8988T (cell line): ENCODE measurements at regions not wholly inside any gene's neighbourhood (a gene's known extent, or its start where the extent isn't known, plus 50 kb on each side); places are given as distances from the start of the nearest gene placed in this dataset.

Experiments used
- DNase-seq: peaks from one replicate; pipeline ENCODE4 v3.0.0; 2011

GRCh38 chr10:81034383-81034782 is 496.7 kb downstream of the SH2D4B start:
- DNase-seq: no peak

GRCh38 chr10:81036257-81036656 is 498.6 kb downstream of the SH2D4B start:
- DNase-seq: no peak

- no peak for DNase-seq
These were observed 502.3 kb downstream of the SH2D4B start for GRCh38 chr10:81040031-81040430.

GRCh38 chr10:81040940-81041339 is 503.2 kb downstream of the SH2D4B start:
- no peak for DNase-seq

DNA sequence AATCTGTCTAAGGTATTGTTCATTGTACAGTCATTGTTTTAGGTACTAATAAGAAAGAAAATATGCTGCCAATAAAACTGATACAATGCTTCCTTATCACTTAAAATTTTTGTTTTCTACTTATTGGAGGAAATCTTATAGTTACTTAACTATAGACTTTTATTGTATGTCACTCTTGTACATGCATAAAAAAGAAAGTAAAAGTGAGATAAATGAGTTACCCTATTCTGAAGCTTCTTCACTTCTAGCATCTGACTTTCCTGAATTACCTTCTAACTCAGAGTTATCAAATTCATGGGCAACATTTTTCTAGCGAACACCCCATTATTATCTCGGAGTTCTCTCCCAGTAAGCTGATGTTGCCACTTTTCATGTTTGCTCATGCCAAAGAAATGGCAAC is 504.9 kb downstream of the SH2D4B start:
- no peak for DNase-seq

DNA sequence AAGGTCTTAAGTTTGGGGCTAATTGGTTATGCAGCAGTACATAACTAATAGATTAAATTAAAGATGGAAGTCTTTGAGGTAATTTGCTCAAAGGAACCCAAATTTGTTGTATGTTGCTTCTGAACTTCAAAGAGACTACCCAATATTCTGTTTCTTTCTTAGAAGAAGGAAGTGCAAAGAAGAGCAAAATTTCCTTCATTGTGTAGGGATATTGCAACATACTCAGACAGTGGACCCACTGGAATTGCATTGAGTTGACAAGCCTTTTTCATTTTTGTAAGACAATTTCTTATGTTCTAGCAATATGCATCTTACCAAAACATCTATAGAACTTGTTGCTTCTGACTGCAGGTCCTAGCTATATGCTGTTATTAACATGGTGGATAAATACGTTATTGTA is 527.8 kb downstream of the SH2D4B start:
- no peak for DNase-seq

DNA sequence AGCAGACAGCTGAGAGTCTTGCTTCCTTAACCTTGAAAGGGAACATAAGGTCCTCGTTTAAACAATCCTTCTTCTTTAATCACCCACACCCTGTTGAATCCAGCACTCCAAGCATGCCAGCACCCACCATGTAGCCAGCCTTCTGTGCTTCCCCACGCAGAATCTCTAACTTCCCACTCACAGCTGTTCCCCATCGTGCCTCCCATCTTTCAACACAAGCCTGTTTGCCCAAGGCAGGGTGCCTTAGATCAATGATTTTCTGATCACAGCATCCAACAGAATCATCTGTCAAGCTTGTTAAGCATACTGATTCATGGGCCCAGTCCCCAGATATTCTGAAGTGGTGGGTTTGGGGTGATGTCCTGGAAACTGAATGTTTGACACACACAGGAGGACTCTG is 530.8 kb downstream of the SH2D4B start:
- DNase-seq: no peak

DNA sequence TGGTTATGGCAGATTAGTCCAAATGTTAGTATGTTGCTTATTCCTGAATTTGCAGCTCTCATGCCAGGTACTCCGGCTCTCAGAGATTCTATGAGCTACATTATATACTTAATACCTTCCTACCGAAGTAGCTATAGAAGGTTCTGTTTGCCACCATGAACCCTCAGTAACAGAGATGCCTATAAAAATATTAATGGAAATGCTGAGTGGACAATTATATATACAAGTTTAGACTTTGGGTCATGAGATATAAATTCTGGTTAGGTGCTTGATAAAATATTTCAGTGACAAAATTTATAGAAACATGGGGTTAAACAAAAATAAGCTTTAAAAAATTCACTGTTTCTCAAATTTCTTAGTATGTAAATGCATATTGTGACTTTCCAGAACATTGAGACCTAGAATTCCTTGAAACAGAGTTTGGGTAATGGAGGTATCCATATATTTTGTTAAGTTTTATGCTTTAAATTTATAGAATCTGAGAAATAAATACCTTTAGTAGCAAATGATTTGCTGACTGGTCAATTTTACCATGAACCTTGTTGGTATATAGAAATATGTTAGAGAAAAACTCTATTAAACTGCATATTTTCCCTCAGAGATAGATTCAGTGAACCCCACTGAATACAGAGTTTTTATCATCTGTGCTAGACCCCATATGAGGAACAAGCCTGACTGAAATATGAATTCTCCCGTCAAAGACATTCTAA is 533.5 kb downstream of the SH2D4B start:
- no peak for DNase-seq

- no peak for DNase-seq
These were observed 535.5 kb downstream of the SH2D4B start for GRCh38 chr10:81073155-81073554.

DNA sequence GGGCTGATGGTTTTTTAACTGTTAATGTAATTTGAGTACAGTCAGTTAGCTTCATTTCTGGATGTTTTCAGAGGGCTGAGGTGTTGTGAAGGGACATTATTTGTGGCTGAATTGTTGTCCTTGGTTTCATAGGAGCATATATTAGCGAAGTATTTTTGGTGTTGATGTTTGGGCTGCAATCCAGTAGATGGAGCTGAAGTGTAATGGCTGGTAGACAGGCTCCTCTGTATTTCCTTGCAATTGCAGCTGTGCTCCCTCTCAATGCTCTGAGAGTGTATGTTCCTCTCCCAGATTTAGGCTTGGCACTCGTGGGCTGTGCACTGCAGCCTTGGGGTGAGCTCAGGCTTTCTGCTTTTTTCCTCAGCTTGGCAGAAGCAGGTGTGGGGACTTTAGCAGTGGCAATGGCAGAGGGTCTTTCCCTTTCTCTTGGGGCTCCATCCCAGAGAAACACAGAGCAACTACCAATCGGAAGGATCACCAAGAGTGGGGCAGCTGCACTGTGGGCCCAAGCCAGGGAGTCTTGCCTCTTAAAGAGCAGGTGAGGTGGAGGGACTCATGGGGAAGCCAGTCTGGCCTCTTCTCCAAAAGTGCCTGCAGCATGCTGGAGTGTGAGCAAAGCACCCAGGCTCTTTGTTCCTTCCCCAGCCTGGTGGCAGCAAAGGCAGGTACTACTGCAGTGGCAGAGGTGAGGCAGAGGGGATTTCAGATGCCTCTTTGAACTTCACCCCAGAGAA is 544.4 kb downstream of the SH2D4B start:
- no peak for DNase-seq

- no peak for DNase-seq
These were observed 545.1 kb downstream of the SH2D4B start for GRCh38 chr10:81082621-81083376.

- no peak for DNase-seq
These were observed 555.4 kb downstream of the SH2D4B start for GRCh38 chr10:81093056-81093455.

DNA sequence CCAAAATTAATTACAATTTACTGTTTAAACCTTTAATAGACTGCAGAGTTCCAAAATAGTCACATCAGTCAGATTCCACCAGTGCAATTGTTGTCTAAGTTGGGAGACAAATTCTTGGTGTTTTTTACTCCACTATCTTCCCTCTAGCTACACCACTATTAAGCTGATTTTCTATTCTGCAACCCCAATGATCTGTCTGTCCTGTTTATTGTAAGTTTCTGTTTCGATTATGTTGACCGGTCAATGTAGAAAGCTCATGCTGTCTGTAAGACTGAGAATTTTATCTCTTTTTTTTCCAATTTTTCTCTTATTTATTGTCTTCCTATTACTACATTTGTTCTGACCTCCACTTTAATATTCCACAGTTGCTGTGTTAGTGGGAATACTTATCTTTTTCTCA is 557.5 kb downstream of the SH2D4B start:
- no peak for DNase-seq

- no peak for DNase-seq
These were observed 558.9 kb downstream of the SH2D4B start for GRCh38 chr10:81096558-81096957.

- DNase-seq: no peak
These were observed 563.4 kb downstream of the SH2D4B start for GRCh38 chr10:81101062-81101461.

DNA sequence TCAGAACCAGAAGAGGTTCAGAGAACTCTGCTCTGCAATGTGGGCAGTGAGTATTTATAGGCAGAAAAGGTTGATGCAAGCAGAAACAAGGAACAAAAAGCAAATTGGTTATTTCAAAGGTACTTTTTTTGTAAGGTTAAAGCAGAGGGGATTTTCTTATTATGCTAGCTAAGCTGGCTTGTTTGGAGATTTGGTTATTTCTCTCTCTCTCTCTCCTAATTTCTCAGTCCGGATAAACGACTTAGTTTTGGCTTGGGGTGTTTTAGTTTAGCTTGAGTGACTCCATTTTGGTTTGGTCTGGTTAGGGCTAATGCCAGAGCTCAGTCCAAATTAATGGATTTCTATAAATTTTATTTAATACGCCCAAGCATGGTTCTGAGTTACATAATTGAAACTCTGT is 566.8 kb downstream of the SH2D4B start:
- DNase-seq: no peak

DNA sequence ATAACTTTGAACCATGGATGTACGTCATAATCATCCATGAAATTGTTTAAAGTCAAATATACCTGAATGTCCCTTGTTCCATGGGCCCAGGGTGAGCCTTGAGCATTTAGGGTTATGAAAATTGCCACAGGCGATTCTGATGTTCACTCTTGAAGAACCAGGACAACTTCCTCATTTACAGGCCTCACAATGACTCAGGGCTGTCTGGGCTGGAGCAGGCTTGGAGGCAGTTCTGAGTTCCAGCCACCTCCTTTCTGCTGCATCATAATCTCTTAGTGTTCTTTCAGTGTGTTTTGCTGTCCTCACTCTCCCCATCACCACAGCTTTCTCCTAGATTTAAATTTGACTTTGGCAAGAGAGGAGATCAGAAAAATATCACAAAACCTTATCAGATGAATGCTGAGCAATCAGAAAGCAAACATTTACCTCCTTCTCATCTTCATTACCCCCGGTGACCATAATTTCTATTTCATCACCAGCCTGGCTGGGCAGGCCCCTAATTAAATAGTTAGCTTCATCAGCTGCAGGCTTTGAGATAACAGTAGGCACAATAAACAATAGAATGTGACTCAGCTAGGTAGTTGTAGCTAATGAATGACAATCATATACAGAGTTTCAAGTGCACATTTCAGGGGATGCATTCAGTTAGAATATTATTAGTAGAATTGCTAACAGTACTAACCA is 571.0 kb downstream of the SH2D4B start:
- no peak for DNase-seq

- DNase-seq: no peak
These were observed 571.6 kb downstream of the SH2D4B start for GRCh38 chr10:81109200-81109752.

DNA sequence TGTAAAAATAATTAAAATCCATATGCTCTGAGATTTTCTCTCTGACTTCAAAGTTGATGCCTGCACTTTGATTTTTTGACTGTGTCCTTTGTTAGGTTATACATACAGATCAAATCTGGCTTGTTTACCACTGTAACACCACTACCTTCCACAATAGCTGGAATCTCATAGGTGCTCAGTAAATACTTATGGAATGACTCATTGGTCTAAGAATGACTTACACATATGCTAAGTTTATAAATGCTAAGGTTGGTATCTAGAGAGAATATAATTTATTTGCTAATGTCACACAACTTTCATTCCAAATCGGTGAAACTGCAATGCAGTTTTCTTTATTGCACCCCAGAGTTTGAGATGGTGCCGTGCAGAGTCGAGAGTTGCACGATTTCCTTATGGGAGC is 578.5 kb downstream of the SH2D4B start:
- no peak for DNase-seq

DNA sequence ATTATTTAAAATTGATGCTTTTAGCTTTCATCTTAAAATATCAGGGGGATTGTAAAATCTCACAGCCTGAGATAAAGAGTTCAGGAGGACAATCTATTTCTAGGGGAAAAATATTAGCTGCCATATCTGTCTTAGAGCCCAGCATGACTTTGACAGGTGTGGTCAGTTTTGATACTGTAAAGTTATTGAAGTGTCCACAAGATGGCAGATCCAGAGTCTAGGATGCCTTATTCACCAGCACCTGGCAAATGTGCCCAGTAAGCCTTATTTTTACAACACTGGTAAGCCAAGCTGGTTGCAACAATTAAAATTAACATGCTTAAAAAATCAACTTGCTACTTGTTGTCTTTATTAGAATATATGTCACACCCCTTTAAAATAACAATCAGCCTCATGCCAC is 579.3 kb downstream of the SH2D4B start:
- no peak for DNase-seq

- no peak for DNase-seq
These were observed 590.2 kb downstream of the SH2D4B start for GRCh38 chr10:81127931-81128330.

DNA sequence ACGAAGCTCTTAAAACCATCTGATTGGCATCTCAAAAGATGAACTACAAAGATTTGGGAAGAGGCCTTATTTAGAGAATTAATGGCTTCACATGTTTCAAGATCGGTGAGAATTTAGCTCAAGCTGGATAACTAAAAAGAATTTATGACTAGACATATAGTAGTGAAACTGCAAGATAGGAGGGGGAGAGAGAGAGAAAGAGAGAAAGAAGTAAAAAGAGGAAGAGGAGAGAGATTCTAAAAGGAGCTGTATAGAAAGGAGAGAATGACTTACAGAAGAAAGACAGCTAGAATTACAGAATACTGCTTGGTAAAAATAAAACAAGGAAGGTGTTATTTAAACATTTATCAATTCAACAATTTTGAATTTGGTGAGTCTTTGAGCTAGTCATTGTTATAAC is 592.3 kb downstream of the SH2D4B start:
- no peak for DNase-seq

DNA sequence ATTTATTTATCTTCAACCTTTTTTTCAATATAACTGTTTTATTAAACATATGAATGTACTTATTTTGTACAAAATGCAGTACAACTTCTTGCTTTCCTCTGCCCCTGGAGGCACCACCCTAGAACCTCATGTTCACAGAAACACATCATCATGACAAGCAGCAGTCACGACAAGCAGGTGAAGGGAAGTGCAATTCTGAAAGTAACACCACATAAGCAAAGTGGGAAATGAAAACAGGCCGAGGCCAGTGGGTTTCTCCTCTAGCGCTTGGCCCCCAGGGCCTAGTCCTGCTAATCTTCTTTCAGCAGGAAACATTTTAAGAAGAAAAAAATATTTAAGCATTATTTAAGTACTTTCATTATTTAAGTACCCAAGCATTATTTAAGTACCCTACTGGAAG is 598.1 kb downstream of the SH2D4B start:
- DNase-seq: no peak
